Rectal smooth muscle tissue (tissue), 1 donor: ENCODE measurements at regions not wholly inside any gene's neighbourhood (a gene's known extent, or its start where the extent isn't known, plus 50 kb on each side); places are given as distances from the start of the nearest gene placed in this dataset.

ENCODE experiments used
- H3K27ac ChIP-seq: one replicate; pipeline ENCODE4 v1.7.0; 2013; ENCODE audit warnings: low read depth, low read length, inconsistent platforms
- H3K27me3 ChIP-seq: one replicate; pipeline ENCODE4 v1.7.0; 2013; ENCODE audit warnings: low read length; ENCODE audit not compliant: control insufficient read depth, insufficient read depth
- H3K36me3 ChIP-seq: one replicate; pipeline ENCODE4 v1.7.0; 2013; ENCODE audit warnings: low read length; ENCODE audit not compliant: control insufficient read depth, insufficient read depth
- H3K4me1 ChIP-seq: one replicate; pipeline ENCODE4 v1.7.0; 2013; ENCODE audit warnings: low read length; ENCODE audit not compliant: control insufficient read depth, insufficient read depth
- H3K4me3 ChIP-seq: one replicate; pipeline ENCODE4 v1.7.0; 2013; ENCODE audit warnings: low read length
- H3K9ac ChIP-seq: one replicate; pipeline ENCODE4 v1.7.0; 2013; ENCODE audit warnings: low read length

- Histone ChIP-seq H3K4me3 (no peak overlapping the region), H3K27me3 (no peaks in the 10 kb centered on the region), H3K9ac (no peak overlapping the region), H3K27ac (no peak overlapping the region), H3K36me3 (no peaks in the 10 kb centered on the region), H3K4me1 (no peaks in the 10 kb centered on the region)
Observed at GRCh38 chr11:104796301-104796700, 102.0 kb downstream of the CASP12 start.

- no peaks in the 10 kb centered on the region for H3K27me3 ChIP-seq
- no peak overlapping the region for H3K4me3 ChIP-seq
- no peaks in the 10 kb centered on the region for H3K4me1 ChIP-seq
- no peak overlapping the region for H3K27ac ChIP-seq
- no peaks in the 10 kb centered on the region for H3K36me3 ChIP-seq
- no peak overlapping the region for H3K9ac ChIP-seq
Observed at GRCh38 chr11:104795501-104796213, 102.6 kb downstream of the CASP12 start.

- Histone ChIP-seq H3K36me3 (no peaks in the 10 kb centered on the region), H3K4me3 (no peak overlapping the region), H3K27me3 (peaks cover 2% of the 10 kb centered on the region), H3K9ac (no peak overlapping the region), H3K27ac (no peak overlapping the region), H3K4me1 (no peaks in the 10 kb centered on the region)
Observed at GRCh38 chr11:104792861-104793260, 105.4 kb downstream of the CASP12 start.

- no peak overlapping the region for H3K9ac ChIP-seq
- H3K4me3 ChIP-seq = no peak overlapping the region
- peaks cover 2% of the 10 kb centered on the region for H3K27me3 ChIP-seq
- no peak overlapping the region for H3K27ac ChIP-seq
- no peaks in the 10 kb centered on the region for H3K4me1 ChIP-seq
- no peaks in the 10 kb centered on the region for H3K36me3 ChIP-seq
Observed at GRCh38 chr11:104791896-104792295, 106.4 kb downstream of the CASP12 start.

GRCh38 chr11:104784684-104785460 is 113.4 kb downstream of the CASP12 start:
- Histone ChIP-seq H3K9ac (no peak overlapping the region), H3K27ac (no peak overlapping the region), H3K27me3 (peaks cover 2% of the 10 kb centered on the region), H3K4me1 (no peaks in the 10 kb centered on the region), H3K4me3 (no peak overlapping the region), H3K36me3 (no peaks in the 10 kb centered on the region)

GRCh38 chr11:104783241-104783640 is 115.0 kb downstream of the CASP12 start:
- Histone ChIP-seq H3K27me3 (no peaks in the 10 kb centered on the region), H3K27ac (no peak overlapping the region), H3K4me3 (no peak overlapping the region), H3K4me1 (no peaks in the 10 kb centered on the region), H3K9ac (no peak overlapping the region), H3K36me3 (no peaks in the 10 kb centered on the region)

- Histone ChIP-seq H3K4me3 (no peak overlapping the region), H3K9ac (no peak overlapping the region), H3K27ac (no peak overlapping the region), H3K4me1 (no peaks in the 10 kb centered on the region), H3K27me3 (no peaks in the 10 kb centered on the region), H3K36me3 (no peaks in the 10 kb centered on the region)
Observed at GRCh38 chr11:104782377-104782754, 115.9 kb downstream of the CASP12 start.

GRCh38 chr11:104781719-104782376 is 116.4 kb downstream of the CASP12 start:
- no peak overlapping the region for H3K4me3 ChIP-seq
- no peaks in the 10 kb centered on the region for H3K36me3 ChIP-seq
- no peak overlapping the region for H3K27ac ChIP-seq
- no peak overlapping the region for H3K9ac ChIP-seq
- no peaks in the 10 kb centered on the region for H3K4me1 ChIP-seq
- H3K27me3 ChIP-seq = no peaks in the 10 kb centered on the region

GRCh38 chr11:104781037-104781436 is 117.2 kb downstream of the CASP12 start:
- Histone ChIP-seq H3K36me3 (no peaks in the 10 kb centered on the region), H3K27ac (no peak overlapping the region), H3K9ac (no peak overlapping the region), H3K4me1 (no peaks in the 10 kb centered on the region), H3K27me3 (no peaks in the 10 kb centered on the region), H3K4me3 (no peak overlapping the region)

- Histone ChIP-seq H3K36me3 (no peaks in the 10 kb centered on the region), H3K4me3 (no peak overlapping the region), H3K27ac (no peak overlapping the region), H3K27me3 (no peaks in the 10 kb centered on the region), H3K4me1 (no peaks in the 10 kb centered on the region), H3K9ac (no peak overlapping the region)
Observed at GRCh38 chr11:104776501-104777170, 121.6 kb downstream of the CASP12 start.

- H3K9ac ChIP-seq = no peak overlapping the region
- H3K4me3 ChIP-seq = no peak overlapping the region
- H3K36me3 ChIP-seq = no peaks in the 10 kb centered on the region
- H3K27ac ChIP-seq = no peak overlapping the region
- no peaks in the 10 kb centered on the region for H3K27me3 ChIP-seq
- H3K4me1 ChIP-seq = no peaks in the 10 kb centered on the region
Observed at GRCh38 chr11:104774578-104774977, 123.7 kb downstream of the CASP12 start.

GRCh38 chr11:104772806-104773241 is 125.4 kb downstream of the CASP12 start:
- H3K27ac ChIP-seq = no peak overlapping the region
- H3K4me3 ChIP-seq = no peak overlapping the region
- no peaks in the 10 kb centered on the region for H3K36me3 ChIP-seq
- H3K4me1 ChIP-seq = no peaks in the 10 kb centered on the region
- H3K27me3 ChIP-seq = no peaks in the 10 kb centered on the region
- no peak overlapping the region for H3K9ac ChIP-seq
